H1 (cell line): ENCODE measurements at regions not wholly inside any gene's neighbourhood (a gene's known extent, or its start where the extent isn't known, plus 50 kb on each side); places are given as distances from the start of the nearest gene placed in this dataset.

ENCODE experiments used
- CTCF ChIA-PET: fragments of 300-600 bp; sonication (Branson Sonifier 250); formaldehyde crosslinking; loops from one replicate; lab custom pipeline; 2021; ENCODE audit not compliant: partially characterized antibody; lab: Charles Lee
- POLR2A ChIA-PET: fragments of 300-600 bp; sonication (Branson Sonifier 250); formaldehyde crosslinking; loops from one replicate; lab custom pipeline; 2021; ENCODE audit warnings: inconsistent platforms; ENCODE audit not compliant: partially characterized antibody; lab: Charles Lee
- DNase-seq, 2 experiments: peaks; one replicate each; pipeline versions ENCODE4 v3.0.0 to v3.0.0-alpha.2; 2010 to 2022; ENCODE audit warnings: low spot score in 2 of 2, low read depth in 1 of 2, mixed read lengths in 1 of 2
- FAIRE-seq: peaks from 2 replicates; lab custom pipeline; 2011; peaks lifted over from hg19 to GRCh38; lab: Jason Lieb, UNC
- H2AFZ ChIP-seq: 2 replicates; pipeline ENCODE4 v1.8.1; 2012; ENCODE audit warnings: low read length, inconsistent platforms
- H2AK5ac ChIP-seq: 2 replicates; pipeline ENCODE4 v1.6.1; 2013; ENCODE audit warnings: low read depth, low read length
- H2BK120ac ChIP-seq: replicated peaks from 2 replicates; pipeline ENCODE3; 2013; ENCODE audit warnings: low read depth, low read length, inconsistent platforms
- H2BK12ac ChIP-seq: 2 replicates; pipeline ENCODE4 v1.6.1; 2013; ENCODE audit warnings: low read depth, low read length
- H2BK15ac ChIP-seq: 2 replicates; pipeline ENCODE4 v1.6.1; 2013; ENCODE audit warnings: low read length
- H2BK20ac ChIP-seq: 2 replicates; pipeline ENCODE4 v1.6.1; 2013; ENCODE audit warnings: low read length
- H2BK5ac ChIP-seq: 2 replicates; pipeline ENCODE4 v1.6.1; 2013; ENCODE audit warnings: low read depth, low read length
- H3K14ac ChIP-seq: 2 replicates; pipeline ENCODE4 v1.6.1; 2013; ENCODE audit warnings: inconsistent platforms; ENCODE audit not compliant: insufficient read length
- H3K18ac ChIP-seq: 2 replicates; pipeline ENCODE4 v1.6.1; 2013; ENCODE audit warnings: low read length; ENCODE audit errors: extremely low read depth
- H3K23ac ChIP-seq: 2 replicates; pipeline ENCODE4 v1.6.1; 2013; ENCODE audit warnings: inconsistent platforms; ENCODE audit not compliant: insufficient read length
- H3K23me2 ChIP-seq: 2 replicates; pipeline ENCODE4 v1.6.1; 2013; ENCODE audit warnings: low read depth, low read length
- H3K27ac ChIP-seq: 2 replicates; pipeline ENCODE4 v1.6.1; 2011; ENCODE audit warnings: low read depth, low read length, inconsistent platforms
- H3K27me3 ChIP-seq, 4 experiments: replicated peaks in 1 of 4; 1 replicate in 1 of 4; 2 replicates in 3 of 4; pipeline versions ENCODE4 v1.6.1 to v1.8.1; 2011 to 2013; ENCODE audit warnings: low read length in 3 of 4, mild to moderate bottlenecking in 3 of 4, inconsistent platforms in 2 of 4, mixed read lengths in 2 of 4, moderate library complexity in 1 of 4; ENCODE audit not compliant: control insufficient read depth in 3 of 4, insufficient read depth in 3 of 4; ENCODE audit errors: extremely low read depth in 1 of 4
- H3K36me3 ChIP-seq, 4 experiments: 2 replicates each; pipeline versions ENCODE4 v1.6.1 to v1.8.1; 2011 to 2013; ENCODE audit warnings: mild to moderate bottlenecking in 4 of 4, low read length in 3 of 4, moderate library complexity in 2 of 4, control low read depth in 1 of 4, inconsistent platforms in 1 of 4; ENCODE audit not compliant: insufficient read depth in 4 of 4, control insufficient read depth in 2 of 4
- H3K4ac ChIP-seq: replicated peaks from 2 replicates; pipeline ENCODE3; 2013; ENCODE audit warnings: low read length, low read depth, mixed read lengths, inconsistent platforms; ENCODE audit not compliant: insufficient read length
- H3K4me1 ChIP-seq, 4 experiments: replicated peaks in 1 of 4; 1 replicate in 1 of 4; 2 replicates in 3 of 4; pipeline versions ENCODE4 v1.6.1 to v1.8.1; 2011 to 2013; ENCODE audit warnings: low read length in 3 of 4, inconsistent platforms in 2 of 4, mixed read lengths in 1 of 4; ENCODE audit not compliant: insufficient read depth in 4 of 4, control insufficient read depth in 3 of 4
- H3K4me2 ChIP-seq, 2 experiments: 2 replicates each; pipeline versions ENCODE4 v1.6.1 to v1.8.1; 2011 to 2013; ENCODE audit warnings: low read depth in 2 of 2, low read length in 2 of 2, control low read depth in 1 of 2, inconsistent platforms in 1 of 2, mild to moderate bottlenecking in 1 of 2; ENCODE audit not compliant: insufficient read depth in 1 of 2
- H3K4me3 ChIP-seq, 4 experiments: fragments of 200-600, 300-600 bp in 1 of 4; sonication (generic), shearing (Covaris generic), sonication (Bioruptor Twin) in 1 of 4; 2 replicates each; pipeline versions ENCODE4 v1.5.1 to v1.8.1; 2011 to 2016; ENCODE audit warnings: low read length in 4 of 4, low read depth in 3 of 4, control low read depth in 2 of 4, inconsistent platforms in 2 of 4, mild to moderate bottlenecking in 2 of 4, mixed read lengths in 1 of 4, moderate library complexity in 1 of 4; ENCODE audit not compliant: insufficient read depth in 2 of 4; ENCODE audit errors: extremely low read depth in 1 of 4
- H3K56ac ChIP-seq: replicated peaks from 2 replicates; pipeline ENCODE3; 2013; ENCODE audit warnings: low read depth, mild to moderate bottlenecking, mixed read lengths, low read length, inconsistent platforms; ENCODE audit not compliant: insufficient read length
- H3K79me1 ChIP-seq: 2 replicates; pipeline ENCODE4 v1.6.1; 2013; ENCODE audit warnings: low read depth, low read length, control low read depth
- H3K79me2 ChIP-seq, 2 experiments: 2 replicates each; pipeline versions ENCODE4 v1.6.1 to v1.8.1; 2012 to 2013; ENCODE audit warnings: low read length in 2 of 2, mild to moderate bottlenecking in 2 of 2, inconsistent platforms in 1 of 2; ENCODE audit not compliant: insufficient read depth in 2 of 2, control insufficient read depth in 1 of 2
- H3K9ac ChIP-seq, 4 experiments: replicated peaks in 1 of 4; 1 replicate in 1 of 4; 2 replicates in 3 of 4; pipeline versions ENCODE4 v1.6.1 to v1.8.1; 2011 to 2013; ENCODE audit warnings: low read depth in 3 of 4, low read length in 3 of 4, control low read depth in 2 of 4, mild to moderate bottlenecking in 2 of 4, moderate library complexity in 2 of 4, inconsistent platforms in 1 of 4; ENCODE audit errors: extremely low read depth in 1 of 4
- H3K9me3 ChIP-seq, 2 experiments: 2 replicates each; pipeline versions ENCODE4 v1.6.1 to v1.8.1; 2012 to 2013; ENCODE audit warnings: mild to moderate bottlenecking in 2 of 2, moderate library complexity in 2 of 2, control low read depth in 1 of 2, inconsistent platforms in 1 of 2, low read depth in 1 of 2, low read length in 1 of 2, mixed read lengths in 1 of 2; ENCODE audit not compliant: insufficient read depth in 2 of 2
- H4K20me1 ChIP-seq, 2 experiments: replicated peaks in 1 of 2; 2 replicates each; pipeline versions ENCODE3 to v1.8.1; 2011 to 2013; ENCODE audit warnings: inconsistent platforms in 2 of 2, low read length in 2 of 2, mild to moderate bottlenecking in 1 of 2; ENCODE audit not compliant: insufficient read depth in 2 of 2, control insufficient read depth in 1 of 2
- H4K5ac ChIP-seq: 2 replicates; pipeline ENCODE4 v1.6.1; 2013; ENCODE audit warnings: low read length, low read depth, mixed read lengths, inconsistent platforms; ENCODE audit not compliant: insufficient read length
- H4K8ac ChIP-seq: 2 replicates; pipeline ENCODE4 v1.8.0; 2013; ENCODE audit warnings: mild to moderate bottlenecking, moderate library complexity, low read length, inconsistent platforms; ENCODE audit not compliant: insufficient read depth; ENCODE audit errors: extremely low read depth
- H4K91ac ChIP-seq: replicated peaks from 2 replicates; pipeline ENCODE3; 2013; ENCODE audit warnings: low read length, mixed read lengths, inconsistent platforms; ENCODE audit not compliant: insufficient read length
- BRCA1 ChIP-seq: IDR thresholded peaks from 2 replicates; pipeline ENCODE4 v1.6.1; 2012; ENCODE audit warnings: low read depth, low read length, improper control_type of control experiment
- EGR1 ChIP-seq: IDR thresholded peaks from 2 replicates; pipeline ENCODE4 v1.6.1; 2011; ENCODE audit warnings: low read depth, low read length, borderline replicate concordance
- SIX5 ChIP-seq: IDR thresholded peaks from 2 replicates; pipeline ENCODE4 v1.6.1; 2011; ENCODE audit warnings: mild to moderate bottlenecking, low read depth, low read length
- TEAD4 ChIP-seq: IDR thresholded peaks from 2 replicates; pipeline ENCODE4 v1.6.1; 2012; ENCODE audit warnings: low read depth, low read length, inconsistent platforms, mixed read lengths
- WGBS, 2 experiments: shearing (Covaris generic) in 1 of 2; methylation state at CpG; one replicate each; pipeline versions ENCODE4 v1.1.6 to v1.1.7; 2013 to 2015; ENCODE audit warnings: low lambda C conversion rate in 2 of 2, mixed read lengths in 2 of 2, inconsistent platforms in 1 of 2, low coverage in 1 of 2, missing lambda C conversion rate in 1 of 2; ENCODE audit not compliant: insufficient replicate concordance in 2 of 2, insufficient coverage in 1 of 2, insufficient read length in 1 of 2; ENCODE audit errors: extremely low coverage in 1 of 2, missing lambda C conversion rate in 1 of 2; 5-methylcytosine and 5-hydroxymethylcytosine counted together

DNA sequence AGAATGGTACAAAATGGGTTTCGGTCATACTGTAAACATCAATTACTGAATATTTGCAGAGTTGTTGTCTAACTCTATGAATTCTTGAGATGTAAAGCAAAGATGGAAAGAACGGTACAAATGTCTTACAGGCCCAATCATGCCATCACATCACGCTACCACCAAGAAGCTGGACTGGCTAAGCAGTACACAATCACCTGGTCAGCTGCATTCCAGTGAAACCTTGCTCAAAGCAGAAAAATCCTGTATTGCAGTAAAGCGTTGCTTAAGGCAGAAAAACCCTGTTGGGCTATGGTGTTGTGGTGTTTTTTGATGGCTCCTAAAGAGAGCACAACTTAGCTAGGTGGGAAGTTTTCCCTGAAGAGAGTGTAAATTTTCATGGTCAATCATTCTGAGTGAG lies 112.6 kb upstream of the RASA1 start:
- no peaks in the 10 kb centered on the region for H3K9me3 ChIP-seq
- no peak overlapping the region for H2AFZ ChIP-seq
- FAIRE-seq: no peak

More for the DNA sequence above, 112.6 kb upstream of the RASA1 start:
- H3K23me2 ChIP-seq: no peaks in the 10 kb centered on the region
- no peak overlapping the region for H2BK5ac ChIP-seq
- no peak for TF ChIP-seq BRCA1
- TF ChIP-seq EGR1: no peak
- TF ChIP-seq SIX5: no peak
- TF ChIP-seq TEAD4: no peak
- TF ChIP-seq, all 59 proteins: peak for 0
- Histone ChIP-seq H3K56ac (no peak overlapping the region), H3K36me3 (no peaks in the 10 kb centered on the region), H3K9ac (no peak overlapping the region), H3K79me2 (no peaks in the 10 kb centered on the region), H2BK20ac (no peak overlapping the region), H2AK5ac (no peak overlapping the region), H2BK120ac (no peak overlapping the region), H4K20me1 (no peaks in the 10 kb centered on the region), H4K8ac (no peak overlapping the region), H2BK15ac (no peak overlapping the region), H3K4me1 (no peaks in the 10 kb centered on the region; a peak in 1 of 7 replicates), H4K91ac (no peak overlapping the region), H4K5ac (no peak overlapping the region), H3K27me3 (no peaks in the 10 kb centered on the region), H3K14ac (no peak overlapping the region), H3K4me3 (no peak overlapping the region), H3K4me2 (no peak overlapping the region), H3K79me1 (no peaks in the 10 kb centered on the region), H2BK12ac (no peak overlapping the region), H3K4ac (no peak overlapping the region), H3K23ac (no peak overlapping the region), H3K27ac (no peak overlapping the region), H3K18ac (no peak overlapping the region)
- ChIA-PET POLR2A (no interaction called here), CTCF (no interaction called here)
- WGBS, 2 experiments: 89% methylated on average over 4 of the region's 4 CpGs; no CpG with 5 or more reads in 1 of the 2 experiments
- no peak for DNase-seq
